ENCODE measurements at regions not wholly inside any gene's neighbourhood (a gene's known extent, or its start where the extent isn't known, plus 50 kb on each side); places are given as distances from the start of the nearest gene placed in this dataset.

DNA sequence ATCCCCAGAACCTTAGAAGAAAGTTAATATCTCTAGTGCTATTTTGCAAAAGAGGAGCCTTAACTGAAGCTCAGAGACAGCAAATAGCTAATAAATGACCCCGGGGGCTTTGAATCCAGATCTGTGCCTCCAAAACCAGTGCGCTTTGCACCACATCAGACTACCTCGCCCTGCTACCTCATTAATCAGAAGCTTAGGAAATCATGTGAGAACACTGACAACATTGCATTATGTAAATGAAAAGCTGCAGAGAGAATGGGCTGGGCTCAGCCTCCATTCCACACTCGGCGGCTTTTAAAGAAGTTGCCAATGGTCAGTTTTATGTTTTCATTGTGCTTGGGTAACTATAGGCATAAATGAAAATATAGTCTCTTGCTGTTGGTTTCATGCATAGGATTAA lies 54.0 kb upstream of the STMND1 start:
- no peak for DNase-seq (ENCODE audit: low read depth in 3 of 3)

GRCh38 chr6:17045581-17046322 lies 56.1 kb upstream of the STMND1 start:
- DNase-seq (ENCODE audit: low read depth in 3 of 3), result no peak

DNA sequence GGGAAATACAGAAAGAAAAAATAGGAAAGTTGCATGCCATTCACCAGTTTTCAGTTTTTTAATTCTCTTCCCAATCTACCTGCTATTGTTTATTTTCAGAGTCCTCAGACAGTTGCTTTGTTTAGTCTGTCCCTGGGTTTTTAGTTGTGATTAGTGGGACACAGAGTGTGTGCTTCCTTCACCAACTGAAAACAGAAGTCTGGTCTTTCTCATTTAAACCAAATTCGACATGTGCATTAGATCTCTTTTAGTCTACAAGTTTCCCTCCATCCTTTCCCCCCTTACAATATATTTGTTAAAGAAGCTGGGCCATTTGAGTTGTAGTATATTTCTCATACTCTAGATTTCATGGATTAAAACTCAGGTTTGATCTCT lies 58.7 kb upstream of the STMND1 start:
- DNase-seq (ENCODE audit: low read depth in 3 of 3), result no peak

GRCh38 chr6:17042422-17043147 lies 59.3 kb upstream of the STMND1 start:
- DNase-seq (ENCODE audit: low read depth in 3 of 3), result no peak

DNA sequence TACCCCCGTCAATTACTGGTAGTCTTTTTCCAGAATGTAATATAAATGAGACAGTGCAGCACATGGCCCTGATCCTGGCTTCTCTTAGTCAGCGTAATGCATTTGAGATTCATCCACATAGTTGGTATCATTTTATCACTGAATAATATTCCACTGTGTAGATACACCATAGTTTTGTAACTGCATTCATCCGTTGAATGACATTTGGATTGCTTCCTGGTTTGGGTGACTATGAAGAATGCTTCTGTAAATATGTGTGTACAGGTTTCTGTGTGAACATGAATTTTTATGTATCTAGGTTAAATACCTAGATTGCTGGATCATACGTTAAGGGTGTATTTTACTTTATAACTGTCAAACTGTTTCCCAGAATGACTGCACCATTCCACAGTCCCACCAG lies 62.6 kb upstream of the STMND1 start:
- DNase-seq (ENCODE audit: low read depth in 3 of 3), result no peak

GRCh38 chr6:17038316-17038715 lies 63.5 kb upstream of the STMND1 start:
- no peak for DNase-seq (ENCODE audit: low read depth in 3 of 3)

- no peak for DNase-seq (ENCODE audit: low read depth in 3 of 3)
Measured at GRCh38 chr6:17036065-17036393, 65.8 kb upstream of the STMND1 start.

DNA sequence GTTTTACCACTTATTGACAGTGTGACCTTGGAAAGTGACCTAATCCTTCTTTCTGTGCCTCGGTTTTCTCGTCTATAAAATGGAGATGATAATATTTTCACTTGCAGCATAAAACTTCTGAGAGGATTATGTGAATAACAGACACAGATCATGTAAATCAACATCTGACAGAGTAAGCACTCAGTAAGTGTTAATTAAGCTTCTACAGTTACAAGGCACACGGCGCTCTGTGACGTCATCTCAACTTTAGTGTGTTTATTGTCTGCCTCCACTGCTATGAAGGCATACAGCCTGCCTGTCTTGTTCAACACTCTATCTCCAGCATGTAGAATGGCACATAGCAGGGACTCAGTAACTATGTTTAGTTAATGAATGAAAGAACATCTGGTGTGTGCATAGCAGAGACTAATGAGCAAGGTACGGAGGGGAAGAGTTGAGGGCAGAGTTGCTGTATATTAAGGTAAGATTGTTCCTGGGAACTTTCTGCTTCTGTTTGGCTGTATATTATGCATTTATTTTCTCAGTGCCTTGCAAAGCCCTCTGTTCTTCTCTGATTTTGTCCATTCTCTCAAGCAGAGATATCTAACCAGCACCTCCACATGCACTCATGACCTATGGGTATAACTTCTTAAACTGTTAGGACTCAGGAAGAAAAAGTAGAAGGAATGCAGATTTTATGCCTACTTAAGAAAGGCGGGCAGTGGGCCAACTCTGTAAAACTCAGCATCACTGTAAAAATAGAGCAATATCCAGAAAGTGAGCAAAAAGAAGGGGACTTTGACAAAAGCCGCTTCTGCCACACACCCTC lies 66.4 kb upstream of the STMND1 start:
- DNase-seq (ENCODE audit: low read depth in 3 of 3), result no peak

DNA sequence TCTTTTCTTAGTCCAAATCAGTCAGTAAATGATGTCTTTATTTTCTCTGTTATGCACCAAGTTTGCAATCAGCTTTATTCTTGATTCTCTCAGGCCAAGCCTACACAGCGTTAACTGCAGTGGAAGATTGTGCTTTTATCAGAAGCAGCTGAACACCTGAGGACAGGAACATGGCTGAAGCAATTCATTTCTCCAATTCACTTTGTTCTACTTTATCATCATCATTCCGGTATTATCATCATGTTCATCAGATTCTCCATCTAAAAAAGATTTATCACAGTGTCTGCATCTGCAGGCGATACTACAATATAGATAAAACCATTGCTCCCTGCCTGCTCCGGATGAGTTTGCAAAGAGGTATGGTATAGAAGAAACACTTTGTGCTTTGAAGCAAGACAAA lies 68.1 kb upstream of the STMND1 start:
- no peak for DNase-seq (ENCODE audit: low read depth in 3 of 3)

- DNase-seq (ENCODE audit: low read depth in 3 of 3), result no peak
Measured at GRCh38 chr6:17032988-17033634, 68.7 kb upstream of the STMND1 start.

GRCh38 chr6:17032590-17032987 lies 69.3 kb upstream of the STMND1 start:
- DNase-seq (ENCODE audit: low read depth in 3 of 3), result no peak

DNA sequence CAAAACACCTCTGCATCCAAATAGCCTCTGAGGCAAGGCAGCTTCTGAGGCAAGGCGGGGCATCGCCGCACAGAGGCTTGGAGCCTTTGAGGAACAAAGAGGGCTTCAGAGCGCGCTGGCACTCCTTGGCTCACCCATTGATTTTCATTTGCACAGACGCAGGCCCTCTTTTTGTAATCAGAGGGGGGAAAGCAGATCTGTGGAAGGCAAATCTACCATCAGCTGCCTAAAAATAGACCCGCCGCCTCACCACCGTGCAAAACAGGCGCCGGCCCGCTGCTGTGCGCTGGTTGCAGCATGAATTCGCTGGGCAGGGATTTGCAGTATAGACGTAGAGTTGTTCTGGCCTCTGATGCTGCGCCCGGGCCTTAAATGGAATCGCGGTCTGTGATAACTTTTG lies 69.9 kb upstream of the STMND1 start:
- DNase-seq (ENCODE audit: low read depth in 3 of 3), result no peak

DNA sequence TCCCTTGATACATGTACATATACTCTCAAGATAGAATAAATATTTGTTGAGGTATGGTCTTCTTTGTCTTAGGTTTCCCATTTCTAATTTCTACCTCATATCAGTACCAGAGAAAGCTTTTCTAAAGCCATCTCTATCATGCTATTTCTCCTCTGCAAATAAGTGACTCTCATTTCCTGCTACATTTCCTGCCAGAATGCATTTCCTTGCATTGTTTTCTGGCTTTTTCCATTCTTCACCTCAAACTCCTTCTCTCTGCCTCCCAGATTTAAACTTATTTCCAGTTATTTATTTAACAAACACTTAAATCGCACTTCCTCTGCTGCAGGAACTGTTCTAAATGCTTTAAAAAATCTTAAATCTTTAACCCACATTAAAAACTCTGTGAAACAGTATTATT lies 74.4 kb upstream of the STMND1 start:
- no peak for DNase-seq (ENCODE audit: low read depth in 3 of 3)

- no peak for DNase-seq (ENCODE audit: low read depth in 3 of 3)
Measured at GRCh38 chr6:17022604-17023003, 79.2 kb upstream of the STMND1 start.

GRCh38 chr6:17021539-17021889 lies 80.3 kb upstream of the STMND1 start:
- no peak for DNase-seq (ENCODE audit: low read depth in 3 of 3)

GRCh38 chr6:17020889-17021538 lies 80.8 kb upstream of the STMND1 start:
- no peak for DNase-seq (ENCODE audit: low read depth in 3 of 3)

GRCh38 chr6:17018425-17018824 lies 83.4 kb upstream of the STMND1 start:
- DNase-seq (ENCODE audit: low read depth in 3 of 3), result no peak

DNA sequence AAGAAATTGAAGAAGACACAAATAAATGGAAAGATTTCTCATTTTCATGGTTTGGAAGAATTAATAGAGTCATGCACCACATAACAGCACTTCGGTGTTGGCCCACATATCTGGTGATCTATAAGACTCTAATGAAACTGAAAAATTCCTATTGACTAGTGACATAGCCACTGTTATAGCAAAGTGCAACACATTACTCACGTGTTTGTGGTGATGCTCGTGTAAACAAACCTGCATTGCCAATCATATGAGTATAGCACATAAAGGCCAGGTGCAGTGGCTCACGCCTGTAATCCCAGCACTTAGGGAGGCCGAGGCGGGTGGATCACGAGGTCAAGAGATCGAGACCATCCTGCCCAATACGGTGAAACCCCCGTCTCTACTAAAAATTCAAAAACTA lies 84.4 kb upstream of the STMND1 start:
- no peak for DNase-seq (ENCODE audit: low read depth in 3 of 3)

- peak in 1 of 3 experiments; percentile 5 for DNase-seq (ENCODE audit: low read depth in 3 of 3)
Measured at GRCh38 chr6:17015551-17016381, 86.1 kb upstream of the STMND1 start.

- no peak for DNase-seq (ENCODE audit: low read depth in 3 of 3)
Measured at GRCh38 chr6:17015144-17015543, 86.7 kb upstream of the STMND1 start.

DNA sequence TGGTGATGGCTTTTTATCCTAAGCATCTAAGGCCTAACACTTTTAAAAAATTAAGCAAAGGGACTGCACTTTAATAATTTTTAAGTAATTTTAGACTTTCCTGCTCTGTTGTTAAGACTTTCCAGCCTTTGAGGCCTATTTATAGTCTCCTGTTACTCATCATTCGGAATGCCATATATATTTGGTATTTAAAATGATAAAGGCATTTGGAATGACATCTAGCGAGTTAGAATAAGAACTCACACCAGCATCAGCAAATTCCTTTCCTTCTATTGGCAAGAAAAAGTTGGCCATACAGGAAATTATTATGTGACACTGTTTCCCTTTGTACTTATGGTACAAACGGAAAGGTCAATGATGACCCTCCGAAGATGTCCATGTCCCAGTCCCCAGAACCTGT lies 88.1 kb upstream of the STMND1 start:
- no peak for DNase-seq (ENCODE audit: low read depth in 3 of 3)
